ENCODE measurements at regions not wholly inside any gene's neighbourhood (a gene's known extent, or its start where the extent isn't known, plus 50 kb on each side); places are given as distances from the start of the nearest gene placed in this dataset.

GRCh38 chr14:61196034-61196433 is 85.1 kb downstream of the TMEM30B start:
- H3K27ac ChIP-seq (ENCODE audit: insufficient read depth, low read depth, low read length, poor library complexity, severe bottlenecking) = no peak overlapping the region
- no peaks in the 10 kb centered on the region for H3K36me3 ChIP-seq (ENCODE audit: control insufficient read depth, insufficient read depth, low read length)
- no peaks in the 10 kb centered on the region for H3K9me3 ChIP-seq (ENCODE audit: control insufficient read depth, low read length)
- H3K27me3 ChIP-seq (ENCODE audit: control insufficient read depth, insufficient read depth, low read length, poor library complexity, severe bottlenecking) = no peaks in the 10 kb centered on the region
- 84 to 88% methylated on average over 2 of the region's 2 CpGs for WGBS, 2 experiments
- H3K4me3 ChIP-seq (ENCODE audit: insufficient read depth, low read depth, low read length) = no peak overlapping the region
- no peaks in the 10 kb centered on the region for H3K4me1 ChIP-seq (ENCODE audit: control insufficient read depth, insufficient read depth, low read length)

GRCh38 chr14:61193476-61193875 is 87.7 kb downstream of the TMEM30B start:
- Histone ChIP-seq H3K9me3 (ENCODE audit: control insufficient read depth, low read length) (no peaks in the 10 kb centered on the region), H3K4me1 (ENCODE audit: control insufficient read depth, insufficient read depth, low read length) (peaks cover 3% of the 10 kb centered on the region), H3K4me3 (ENCODE audit: insufficient read depth, low read depth, low read length) (no peak overlapping the region), H3K27ac (ENCODE audit: insufficient read depth, low read depth, low read length, poor library complexity, severe bottlenecking) (no peak overlapping the region), H3K36me3 (ENCODE audit: control insufficient read depth, insufficient read depth, low read length) (no peaks in the 10 kb centered on the region), H3K27me3 (ENCODE audit: control insufficient read depth, insufficient read depth, low read length, poor library complexity, severe bottlenecking) (no peaks in the 10 kb centered on the region)
- 78 to 83% methylated on average over 1 of the region's 1 CpG for WGBS, 2 experiments

GRCh38 chr14:61192989-61193388 is 88.1 kb downstream of the TMEM30B start:
- H3K4me1 ChIP-seq (ENCODE audit: control insufficient read depth, insufficient read depth, low read length) = peaks cover 3% of the 10 kb centered on the region
- H3K27ac ChIP-seq (ENCODE audit: insufficient read depth, low read depth, low read length, poor library complexity, severe bottlenecking) = no peak overlapping the region
- H3K4me3 ChIP-seq (ENCODE audit: insufficient read depth, low read depth, low read length) = no peak overlapping the region
- no peaks in the 10 kb centered on the region for H3K27me3 ChIP-seq (ENCODE audit: control insufficient read depth, insufficient read depth, low read length, poor library complexity, severe bottlenecking)
- H3K9me3 ChIP-seq (ENCODE audit: control insufficient read depth, low read length) = no peaks in the 10 kb centered on the region
- H3K36me3 ChIP-seq (ENCODE audit: control insufficient read depth, insufficient read depth, low read length) = no peaks in the 10 kb centered on the region

- 89 to 100% methylated on average over 1 of the region's 1 CpG for WGBS, 2 experiments
- H3K4me1 ChIP-seq (ENCODE audit: control insufficient read depth, insufficient read depth, low read length) = peaks cover 12% of the 10 kb centered on the region
- no peaks in the 10 kb centered on the region for H3K9me3 ChIP-seq (ENCODE audit: control insufficient read depth, low read length)
- no peaks in the 10 kb centered on the region for H3K27me3 ChIP-seq (ENCODE audit: control insufficient read depth, insufficient read depth, low read length, poor library complexity, severe bottlenecking)
- H3K36me3 ChIP-seq (ENCODE audit: control insufficient read depth, insufficient read depth, low read length) = no peaks in the 10 kb centered on the region
- no peak overlapping the region for H3K4me3 ChIP-seq (ENCODE audit: insufficient read depth, low read depth, low read length)
- H3K27ac ChIP-seq (ENCODE audit: insufficient read depth, low read depth, low read length, poor library complexity, severe bottlenecking) = no peak overlapping the region
Measured at GRCh38 chr14:61191733-61192132, 89.4 kb downstream of the TMEM30B start.

GRCh38 chr14:61190341-61190740 is 90.8 kb downstream of the TMEM30B start:
- H3K9me3 ChIP-seq (ENCODE audit: control insufficient read depth, low read length) = no peaks in the 10 kb centered on the region
- peaks cover 14% of the 10 kb centered on the region for H3K4me1 ChIP-seq (ENCODE audit: control insufficient read depth, insufficient read depth, low read length)
- 84 to 87% methylated on average over 6 of the region's 6 CpGs for WGBS, 2 experiments
- H3K27ac ChIP-seq (ENCODE audit: insufficient read depth, low read depth, low read length, poor library complexity, severe bottlenecking) = no peak overlapping the region
- no peaks in the 10 kb centered on the region for H3K27me3 ChIP-seq (ENCODE audit: control insufficient read depth, insufficient read depth, low read length, poor library complexity, severe bottlenecking)
- no peaks in the 10 kb centered on the region for H3K36me3 ChIP-seq (ENCODE audit: control insufficient read depth, insufficient read depth, low read length)
- no peak overlapping the region for H3K4me3 ChIP-seq (ENCODE audit: insufficient read depth, low read depth, low read length)

- Histone ChIP-seq H3K4me1 (ENCODE audit: control insufficient read depth, insufficient read depth, low read length) (peaks cover 14% of the 10 kb centered on the region), H3K36me3 (ENCODE audit: control insufficient read depth, insufficient read depth, low read length) (no peaks in the 10 kb centered on the region), H3K4me3 (ENCODE audit: insufficient read depth, low read depth, low read length) (no peak overlapping the region), H3K27ac (ENCODE audit: insufficient read depth, low read depth, low read length, poor library complexity, severe bottlenecking) (no peak overlapping the region), H3K27me3 (ENCODE audit: control insufficient read depth, insufficient read depth, low read length, poor library complexity, severe bottlenecking) (no peaks in the 10 kb centered on the region), H3K9me3 (ENCODE audit: control insufficient read depth, low read length) (no peaks in the 10 kb centered on the region)
- 19 to 20% methylated on average over 25 of the region's 27 CpGs for WGBS, 2 experiments
Measured at GRCh38 chr14:61188978-61189808, 91.9 kb downstream of the TMEM30B start.

- Histone ChIP-seq H3K27me3 (ENCODE audit: control insufficient read depth, insufficient read depth, low read length, poor library complexity, severe bottlenecking) (no peaks in the 10 kb centered on the region), H3K4me3 (ENCODE audit: insufficient read depth, low read depth, low read length) (no peak overlapping the region), H3K9me3 (ENCODE audit: control insufficient read depth, low read length) (no peaks in the 10 kb centered on the region), H3K36me3 (ENCODE audit: control insufficient read depth, insufficient read depth, low read length) (no peaks in the 10 kb centered on the region), H3K27ac (ENCODE audit: insufficient read depth, low read depth, low read length, poor library complexity, severe bottlenecking) (no peak overlapping the region), H3K4me1 (ENCODE audit: control insufficient read depth, insufficient read depth, low read length) (peaks cover 14% of the 10 kb centered on the region)
- 80 to 87% methylated on average over 19 to 20 of the region's 21 CpGs for WGBS, 2 experiments
Measured at GRCh38 chr14:61188196-61188595, 92.9 kb downstream of the TMEM30B start.

GRCh38 chr14:61187196-61187905 is 93.8 kb downstream of the TMEM30B start:
- peaks cover 14% of the 10 kb centered on the region for H3K4me1 ChIP-seq (ENCODE audit: control insufficient read depth, insufficient read depth, low read length)
- no peaks in the 10 kb centered on the region for H3K36me3 ChIP-seq (ENCODE audit: control insufficient read depth, insufficient read depth, low read length)
- H3K4me3 ChIP-seq (ENCODE audit: insufficient read depth, low read depth, low read length) = no peak overlapping the region
- no peaks in the 10 kb centered on the region for H3K9me3 ChIP-seq (ENCODE audit: control insufficient read depth, low read length)
- H3K27ac ChIP-seq (ENCODE audit: insufficient read depth, low read depth, low read length, poor library complexity, severe bottlenecking) = no peak overlapping the region
- WGBS, 2 experiments = 74% methylated on average over 10 of the region's 10 CpGs
- H3K27me3 ChIP-seq (ENCODE audit: control insufficient read depth, insufficient read depth, low read length, poor library complexity, severe bottlenecking) = no peaks in the 10 kb centered on the region

- WGBS, 2 experiments = 96% methylated on average over 7 of the region's 7 CpGs
- Histone ChIP-seq H3K4me1 (ENCODE audit: control insufficient read depth, insufficient read depth, low read length) (peaks cover 14% of the 10 kb centered on the region), H3K36me3 (ENCODE audit: control insufficient read depth, insufficient read depth, low read length) (no peaks in the 10 kb centered on the region), H3K9me3 (ENCODE audit: control insufficient read depth, low read length) (no peaks in the 10 kb centered on the region), H3K27me3 (ENCODE audit: control insufficient read depth, insufficient read depth, low read length, poor library complexity, severe bottlenecking) (no peaks in the 10 kb centered on the region), H3K4me3 (ENCODE audit: insufficient read depth, low read depth, low read length) (no peak overlapping the region), H3K27ac (ENCODE audit: insufficient read depth, low read depth, low read length, poor library complexity, severe bottlenecking) (no peak overlapping the region)
Measured at GRCh38 chr14:61186341-61187195, 94.6 kb downstream of the TMEM30B start.

GRCh38 chr14:61185534-61185933 is 95.6 kb downstream of the TMEM30B start:
- Histone ChIP-seq H3K36me3 (ENCODE audit: control insufficient read depth, insufficient read depth, low read length) (no peaks in the 10 kb centered on the region), H3K27me3 (ENCODE audit: control insufficient read depth, insufficient read depth, low read length, poor library complexity, severe bottlenecking) (no peaks in the 10 kb centered on the region), H3K4me1 (ENCODE audit: control insufficient read depth, insufficient read depth, low read length) (peaks cover 14% of the 10 kb centered on the region), H3K27ac (ENCODE audit: insufficient read depth, low read depth, low read length, poor library complexity, severe bottlenecking) (no peak overlapping the region), H3K4me3 (ENCODE audit: insufficient read depth, low read depth, low read length) (no peak overlapping the region), H3K9me3 (ENCODE audit: control insufficient read depth, low read length) (no peaks in the 10 kb centered on the region)
- WGBS, 2 experiments = 47 to 49% methylated on average over 2 of the region's 2 CpGs

All from ectodermal cell (in vitro differentiated cells).